GM23338 (cell line): ENCODE measurements at regions not wholly inside any gene's neighbourhood (a gene's known extent, or its start where the extent isn't known, plus 50 kb on each side); places are given as distances from the start of the nearest gene placed in this dataset.

Source experiments
- ATAC-seq: fragments of 200-7000 bp; cut with Tn5 transposase; 3 replicates; pipeline ENCODE4 v1.9.1; 2020
- DNase-seq: peaks from one replicate; pipeline ENCODE4 v3.0.0-alpha.2; 2015; ENCODE audit warnings: low spot score
- H2AFZ ChIP-seq: fragments of 200-600 bp; sonication (generic); 2 replicates; pipeline ENCODE4 v1.8.0; 2016; ENCODE audit warnings: antibody characterized with exemption, mild to moderate bottlenecking, moderate library complexity
- H3F3A ChIP-seq: fragments of 200-600 bp; sonication (generic); replicated peaks from 2 replicates; pipeline ENCODE4 v1.8.0; 2017; ENCODE audit warnings: antibody characterized with exemption, mixed run types, low read depth
- H3K27ac ChIP-seq: fragments of 200-600 bp; sonication (generic); 2 replicates; pipeline ENCODE4 v1.6.1; 2016; ENCODE audit warnings: low read depth
- H3K27me3 ChIP-seq: fragments of 200-600 bp; sonication (generic); 2 replicates; pipeline ENCODE4 v1.8.0; 2016; ENCODE audit warnings: mild to moderate bottlenecking, mixed run types, moderate library complexity; ENCODE audit not compliant: insufficient read depth
- H3K36me3 ChIP-seq: fragments of 200-600 bp; sonication (generic); 2 replicates; pipeline ENCODE4 v1.8.0; 2016; ENCODE audit warnings: mild to moderate bottlenecking; ENCODE audit not compliant: insufficient read depth
- H3K4me1 ChIP-seq: fragments of 200-600 bp; sonication (generic); 2 replicates; pipeline ENCODE4 v1.8.0; 2016; ENCODE audit warnings: mild to moderate bottlenecking, moderate library complexity; ENCODE audit not compliant: insufficient read depth
- H3K4me2 ChIP-seq: fragments of 200-600 bp; sonication (generic); 2 replicates; pipeline ENCODE4 v1.7.1; 2017; ENCODE audit warnings: mixed run types
- H3K4me3 ChIP-seq: fragments of 200-600 bp; sonication (generic); 2 replicates; pipeline ENCODE4 v1.6.1; 2016; ENCODE audit warnings: mixed run types
- H3K79me2 ChIP-seq: fragments of 200-600 bp; sonication (generic); replicated peaks from 2 replicates; pipeline ENCODE4 v1.8.0; 2017; ENCODE audit warnings: mild to moderate bottlenecking; ENCODE audit not compliant: insufficient read depth
- H3K9me2 ChIP-seq: fragments of 200-600 bp; sonication (generic); 2 replicates; pipeline ENCODE4 v1.8.0; 2017; ENCODE audit not compliant: insufficient read depth
- H4K20me1 ChIP-seq: fragments of 200-600 bp; sonication (generic); replicated peaks from 2 replicates; pipeline ENCODE4 v1.8.0; 2017; ENCODE audit warnings: mild to moderate bottlenecking; ENCODE audit not compliant: insufficient read depth
- H3K27ac Mint-ChIP-seq: 2 replicates; pipeline ENCODE4 v1.8.0; 2020; ENCODE audit warnings: inconsistent platforms, mild to moderate bottlenecking, moderate library complexity, mixed read lengths
- H3K27me3 Mint-ChIP-seq: 3 replicates; pipeline ENCODE4 v1.8.0; 2022; ENCODE audit warnings: low read depth, mild to moderate bottlenecking, moderate library complexity, mixed read lengths, inconsistent platforms; ENCODE audit not compliant: insufficient read depth, poor library complexity
- H3K36me3 Mint-ChIP-seq: 3 replicates; pipeline ENCODE4 v1.8.0; 2021; ENCODE audit warnings: low read depth, mild to moderate bottlenecking, inconsistent platforms, moderate library complexity, mixed read lengths
- H3K4me1 Mint-ChIP-seq: 3 replicates; pipeline ENCODE4 v1.8.0; 2020; ENCODE audit warnings: mild to moderate bottlenecking, inconsistent platforms, mixed read lengths
- H3K4me3 Mint-ChIP-seq: 3 replicates; pipeline ENCODE4 v1.8.0; 2021; ENCODE audit warnings: moderate library complexity, mild to moderate bottlenecking, inconsistent platforms, mixed read lengths
- H3K9me3 Mint-ChIP-seq: 3 replicates; pipeline ENCODE4 v1.8.0; 2020; ENCODE audit warnings: moderate library complexity, mild to moderate bottlenecking, inconsistent platforms, mixed read lengths
- CREB1 ChIP-seq: fragments of 250-450 bp; sonication (Bioruptor Pico); IDR thresholded peaks from 2 replicates; pipeline ENCODE4 v1.5.0; 2020; ENCODE audit warnings: low read depth, mild to moderate bottlenecking, moderate library complexity
- ETS1 ChIP-seq: IDR thresholded peaks from 2 replicates; pipeline ENCODE4 v1.6.1; 2016; ENCODE audit warnings: antibody characterized with exemption
- EZH2 ChIP-seq: fragments of 200-600 bp; sonication (generic); IDR thresholded peaks from one replicate; pipeline ENCODE4 v1.8.0; 2017; ENCODE audit warnings: antibody characterized with exemption, mild to moderate bottlenecking, low read depth; ENCODE audit not compliant: unreplicated experiment
- JUNB ChIP-seq: IDR thresholded peaks from one replicate; pipeline ENCODE4 v1.6.1; 2016; ENCODE audit warnings: antibody characterized with exemption; ENCODE audit not compliant: unreplicated experiment
- NANOG ChIP-seq: IDR thresholded peaks from 2 replicates; pipeline ENCODE4 v1.6.1; 2016; ENCODE audit warnings: antibody characterized with exemption, borderline replicate concordance
- REST ChIP-seq: IDR thresholded peaks from one replicate; pipeline ENCODE4 v1.6.1; 2018; ENCODE audit warnings: antibody characterized with exemption; ENCODE audit not compliant: unreplicated experiment
- STAT1 ChIP-seq: IDR thresholded peaks from one replicate; pipeline ENCODE4 v1.6.1; 2016; ENCODE audit warnings: antibody characterized with exemption; ENCODE audit not compliant: unreplicated experiment
- ZNF114 ChIP-seq: fragments of 250-450 bp; sonication (Bioruptor Pico); IDR thresholded peaks from 2 replicates; pipeline ENCODE4 v1.5.0; 2020; ENCODE audit warnings: mild to moderate bottlenecking, moderate library complexity
- ZNF331 ChIP-seq: fragments of 250-450 bp; sonication (Bioruptor Pico); IDR thresholded peaks from 2 replicates; pipeline ENCODE4 v1.5.0; 2020; ENCODE audit warnings: low read depth, mild to moderate bottlenecking, moderate library complexity
- ZNF462 ChIP-seq: fragments of 250-450 bp; sonication (Bioruptor Pico); IDR thresholded peaks from 2 replicates; pipeline ENCODE4 v1.5.0; 2020; ENCODE audit warnings: mild to moderate bottlenecking, moderate library complexity

- TF ChIP-seq ZNF462 (no peak), REST (no peak), CREB1 (CRISPR knock-in tag) (no peak), ZNF114 (CRISPR knock-in tag) (no peak)
Measured at GRCh38 chr9:21609506-21609905, 127.4 kb upstream of the IFNE start (continued).

- H3K27me3 Mint-ChIP-seq, result peaks cover 2% of the 10 kb centered on the region
- TF ChIP-seq ZNF114 (CRISPR knock-in tag) (no peak), ZNF331 (CRISPR knock-in tag) (no peak), STAT1 (no peak), REST (no peak), ETS1 (no peak), JUNB (no peak), EZH2 (no peak), NANOG (no peak)
- H3K4me3 ChIP-seq, result no peak overlapping the region
- H3K9me3 Mint-ChIP-seq, result no peaks in the 10 kb centered on the region
- no peak overlapping the region for H3K4me3 Mint-ChIP-seq
- H3K9me2 ChIP-seq, result no peaks in the 10 kb centered on the region
- no peak for DNase-seq
- H3F3A ChIP-seq, result no peaks in the 10 kb centered on the region
- peaks cover 28% of the 10 kb centered on the region for H3K4me1 Mint-ChIP-seq
- H3K36me3 ChIP-seq, result no peaks in the 10 kb centered on the region
- peaks cover 11% of the 10 kb centered on the region for H3K4me1 ChIP-seq
- no peak overlapping the region for H3K27ac Mint-ChIP-seq
- no peak overlapping the region for H2AFZ ChIP-seq
- no peaks in the 10 kb centered on the region for H3K79me2 ChIP-seq
- H3K27me3 ChIP-seq, result no peaks in the 10 kb centered on the region
- H3K36me3 Mint-ChIP-seq, result no peaks in the 10 kb centered on the region
- no peak for ATAC-seq
- H3K4me2 ChIP-seq, result no peak overlapping the region
- H4K20me1 ChIP-seq, result no peaks in the 10 kb centered on the region
- H3K27ac ChIP-seq, result no peak overlapping the region
Measured at GRCh38 chr9:21611891-21612290, 129.8 kb upstream of the IFNE start.
